Astrocyte (in vitro differentiated cells and primary cell): ENCODE measurements at regions not wholly inside any gene's neighbourhood (a gene's known extent, or its start where the extent isn't known, plus 50 kb on each side); places are given as distances from the start of the nearest gene placed in this dataset.

Experiments
- DNase-seq: peaks from one replicate; pipeline ENCODE4 v3.0.0-alpha.2; 2010; ENCODE audit warnings: low read depth
- FAIRE-seq: peaks from 2 replicates; lab custom pipeline; 2011; peaks lifted over from hg19 to GRCh38; lab: Jason Lieb, UNC
- H2AFZ ChIP-seq: 2 replicates; pipeline ENCODE4 v1.6.0; 2012; ENCODE audit warnings: low read depth, low read length, inconsistent platforms
- H3K27ac ChIP-seq: 2 replicates; pipeline ENCODE4 v1.5.1; 2011; ENCODE audit warnings: low read depth, low read length, inconsistent platforms
- H3K27me3 ChIP-seq: 2 replicates; pipeline ENCODE4 v1.6.0; 2011; ENCODE audit warnings: low read length, inconsistent platforms; ENCODE audit not compliant: insufficient read depth
- H3K36me3 ChIP-seq: 2 replicates; pipeline ENCODE4 v1.5.1; 2011; ENCODE audit warnings: low read length, inconsistent platforms; ENCODE audit not compliant: insufficient read depth
- H3K4me1 ChIP-seq: 2 replicates; pipeline ENCODE4 v1.5.1; 2011; ENCODE audit warnings: low read length, inconsistent platforms; ENCODE audit not compliant: insufficient read depth
- H3K4me2 ChIP-seq: 2 replicates; pipeline ENCODE4 v1.6.0; 2012; ENCODE audit warnings: low read length, inconsistent platforms
- H3K4me3 ChIP-seq: 2 replicates; pipeline ENCODE4 v1.5.1; 2011; ENCODE audit warnings: low read depth, mild to moderate bottlenecking, low read length, inconsistent platforms; ENCODE audit not compliant: insufficient read depth
- H3K79me2 ChIP-seq: 2 replicates; pipeline ENCODE4 v1.6.0; 2012; ENCODE audit warnings: mild to moderate bottlenecking, low read length, inconsistent platforms; ENCODE audit not compliant: insufficient read depth
- H3K9ac ChIP-seq: 2 replicates; pipeline ENCODE4 v1.6.0; 2012; ENCODE audit warnings: mild to moderate bottlenecking, low read length, inconsistent platforms
- H3K9me3 ChIP-seq: 2 replicates; pipeline ENCODE4 v1.5.1; 2012; ENCODE audit warnings: low read depth, mild to moderate bottlenecking, low read length, inconsistent platforms; ENCODE audit not compliant: insufficient read depth
- H4K20me1 ChIP-seq: 2 replicates; pipeline ENCODE4 v1.6.0; 2012; ENCODE audit warnings: low read length, inconsistent platforms; ENCODE audit not compliant: insufficient read depth
- H3K27ac Mint-ChIP-seq: one replicate; pipeline ENCODE4 v1.8.0; 2021; ENCODE audit warnings: mild to moderate bottlenecking, mixed read lengths; ENCODE audit not compliant: unreplicated experiment
- H3K27me3 Mint-ChIP-seq: one replicate; pipeline ENCODE4 v1.8.0; 2021; ENCODE audit warnings: low read depth, mixed read lengths; ENCODE audit not compliant: unreplicated experiment
- H3K36me3 Mint-ChIP-seq: one replicate; pipeline ENCODE4 v1.8.0; 2021; ENCODE audit warnings: low read depth, mixed read lengths; ENCODE audit not compliant: unreplicated experiment
- H3K4me1 Mint-ChIP-seq: one replicate; pipeline ENCODE4 v1.8.0; 2021; ENCODE audit warnings: low read depth, mixed read lengths; ENCODE audit not compliant: unreplicated experiment
- H3K4me3 Mint-ChIP-seq: one replicate; pipeline ENCODE4 v1.8.0; 2021; ENCODE audit warnings: mild to moderate bottlenecking, moderate library complexity, mixed read lengths; ENCODE audit not compliant: unreplicated experiment
- H3K9me3 Mint-ChIP-seq: one replicate; pipeline ENCODE4 v1.8.0; 2021; ENCODE audit warnings: mild to moderate bottlenecking, mixed read lengths; ENCODE audit not compliant: unreplicated experiment
- CTCF ChIP-seq: IDR thresholded peaks from 2 replicates; pipeline ENCODE4 v1.5.1; 2011; ENCODE audit warnings: low read depth, mild to moderate bottlenecking, inconsistent platforms, low read length, moderate library complexity; ENCODE audit not compliant: insufficient read depth
- EZH2 ChIP-seq: IDR thresholded peaks from 2 replicates; pipeline ENCODE4 v1.6.1; 2012; ENCODE audit warnings: mild to moderate bottlenecking, low read length, inconsistent platforms; ENCODE audit not compliant: insufficient read depth

- Histone ChIP-seq H3K4me2 (no peak overlapping the region), H3K36me3 (no peaks in the 10 kb centered on the region), H3K9ac (no peak overlapping the region), H3K27ac (no peak overlapping the region), H3K4me3 (no peak overlapping the region), H3K79me2 (no peaks in the 10 kb centered on the region), H2AFZ (no peak overlapping the region), H3K27me3 (no peaks in the 10 kb centered on the region), H4K20me1 (no peaks in the 10 kb centered on the region), H3K4me1 (peaks cover 14% of the 10 kb centered on the region), H3K9me3 (no peaks in the 10 kb centered on the region)
- DNase-seq (no peak), FAIRE-seq (no peak)
- Mint-ChIP-seq H3K27me3 (no peaks in the 10 kb centered on the region), H3K36me3 (no peaks in the 10 kb centered on the region), H3K9me3 (peaks cover 2% of the 10 kb centered on the region), H3K27ac (no peak overlapping the region), H3K4me3 (no peak overlapping the region), H3K4me1 (peaks cover 2% of the 10 kb centered on the region)
- TF ChIP-seq EZH2, result no peak
- no peak for TF ChIP-seq CTCF
Measured at GRCh38 chr2:189265696-189266320, 86.2 kb upstream of the COL5A2 start.

GRCh38 chr2:189267491-189267890, 87.9 kb upstream of the COL5A2 start:
- FAIRE-seq (no peak), DNase-seq (no peak)
- H3K27me3 ChIP-seq, result no peaks in the 10 kb centered on the region
- no peaks in the 10 kb centered on the region for H3K27me3 Mint-ChIP-seq
- no peak overlapping the region for H2AFZ ChIP-seq
- H3K4me2 ChIP-seq, result no peak overlapping the region
- no peaks in the 10 kb centered on the region for H3K36me3 ChIP-seq
- no peaks in the 10 kb centered on the region for H3K36me3 Mint-ChIP-seq
- no peaks in the 10 kb centered on the region for H3K9me3 ChIP-seq
- H3K27ac ChIP-seq, result peak overlapping the region; percentile 79
- H3K4me1 Mint-ChIP-seq, result peaks cover 2% of the 10 kb centered on the region
- H4K20me1 ChIP-seq, result no peaks in the 10 kb centered on the region
- H3K79me2 ChIP-seq, result no peaks in the 10 kb centered on the region
- no peak overlapping the region for H3K4me3 Mint-ChIP-seq
- no peak overlapping the region for H3K9ac ChIP-seq
- peaks cover 14% of the 10 kb centered on the region for H3K4me1 ChIP-seq
- peaks cover 3% of the 10 kb centered on the region for H3K9me3 Mint-ChIP-seq
- TF ChIP-seq CTCF (no peak), EZH2 (no peak)
- H3K27ac Mint-ChIP-seq, result peak overlapping the region; percentile 41
- no peak overlapping the region for H3K4me3 ChIP-seq

GRCh38 chr2:189267925-189268579, 88.5 kb upstream of the COL5A2 start:
- no peak overlapping the region for H2AFZ ChIP-seq
- no peak overlapping the region for H3K4me3 ChIP-seq
- H3K9ac ChIP-seq, result peak overlapping the region; percentile 48
- peak overlapping the region; percentile 79 for H3K27ac ChIP-seq
- peaks cover 14% of the 10 kb centered on the region for H3K4me1 ChIP-seq
- Mint-ChIP-seq H3K36me3 (no peaks in the 10 kb centered on the region), H3K27ac (peak overlapping the region; percentile 62), H3K4me3 (no peak overlapping the region), H3K4me1 (peaks cover 2% of the 10 kb centered on the region), H3K9me3 (peaks cover 3% of the 10 kb centered on the region), H3K27me3 (no peaks in the 10 kb centered on the region)
- no peaks in the 10 kb centered on the region for H3K27me3 ChIP-seq
- no peaks in the 10 kb centered on the region for H3K9me3 ChIP-seq
- FAIRE-seq, result peak; percentile 55
- H3K79me2 ChIP-seq, result no peaks in the 10 kb centered on the region
- H3K4me2 ChIP-seq, result peak overlapping the region; percentile 45
- H4K20me1 ChIP-seq, result no peaks in the 10 kb centered on the region
- TF ChIP-seq CTCF (no peak), EZH2 (no peak)
- no peaks in the 10 kb centered on the region for H3K36me3 ChIP-seq
- peak; percentile 83 for DNase-seq
